AG04449 (cell line): ENCODE measurements at regions not wholly inside any gene's neighbourhood (a gene's known extent, or its start where the extent isn't known, plus 50 kb on each side); places are given as distances from the start of the nearest gene placed in this dataset.

Experiments used
- CTCF ChIA-PET: fragments of 350-600 bp; formaldehyde crosslinking; extraction: SDS; loops from one replicate; lab custom pipeline; 2021; ENCODE audit warnings: antibody characterized with exemption; lab: Yijun Ruan, JAX
- POLR2A ChIA-PET: fragments of 400-600, 350-600 bp; formaldehyde crosslinking; extraction: SDS; loops from one replicate; lab custom pipeline; 2020; ENCODE audit warnings: antibody characterized with exemption, inconsistent platforms; lab: Yijun Ruan, JAX
- DNase-seq: peaks from one replicate; pipeline ENCODE4 v3.0.0-alpha.2; 2010; ENCODE audit warnings: low read depth, low spot score
- H3K4me3 ChIP-seq: 2 replicates; pipeline ENCODE4 v1.5.1; 2011; ENCODE audit warnings: low read depth, mild to moderate bottlenecking, control low read depth, low read length
- CTCF ChIP-seq: IDR thresholded peaks from one replicate; pipeline ENCODE4 v1.5.1; 2011; ENCODE audit warnings: mild to moderate bottlenecking, moderate library complexity, low read length, control low read depth, inconsistent platforms; ENCODE audit not compliant: insufficient read depth; ENCODE audit errors: missing control alignments

DNA sequence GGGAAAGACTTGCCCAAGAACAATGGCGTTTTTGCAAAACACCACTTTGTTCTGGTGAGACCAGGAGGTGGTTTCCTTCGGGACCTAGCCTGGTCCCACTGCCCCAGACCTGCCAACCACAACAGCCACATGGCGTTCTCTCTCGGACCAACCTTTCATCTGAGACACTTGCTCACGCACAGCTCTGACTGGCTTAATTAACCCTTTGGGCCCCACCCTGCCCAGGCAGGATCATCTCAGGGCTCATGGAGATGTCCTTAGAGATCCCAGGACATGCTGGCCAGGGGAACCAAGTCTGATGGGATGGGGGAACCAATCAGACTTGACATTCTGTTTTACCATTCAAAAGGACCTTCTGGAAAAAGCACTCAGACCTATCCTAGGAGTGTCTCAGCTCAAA, 97.8 kb upstream of the SLC2A1 start:
- no peak for DNase-seq
- TF ChIP-seq CTCF = no peak
- ChIA-PET CTCF (interaction anchor here (1.2 kb wide), 1 partner anchor 22 kb away, joined by 4 read pairs; no protein-coding TSS in a partner anchor), POLR2A (no interaction called here)
- H3K4me3 ChIP-seq = no peak overlapping the region

GRCh38 chr1:43054961-43055360, 96.3 kb upstream of the SLC2A1 start:
- ChIA-PET CTCF (no interaction called here), POLR2A (no interaction called here)
- DNase-seq = no peak
- no peak overlapping the region for H3K4me3 ChIP-seq
- no peak for TF ChIP-seq CTCF

GRCh38 chr1:43052786-43053439, 94.2 kb upstream of the SLC2A1 start:
- no peak for DNase-seq
- CTCF ChIA-PET = interaction anchor here (0.7 to 1.8 kb wide), 6 partner anchors 14 to 139 kb away, joined by 3 to 6 read pairs (median 3); no protein-coding TSS in a partner anchor
- no peak for TF ChIP-seq CTCF
- POLR2A ChIA-PET = interaction anchor here (0.6 kb wide), 1 partner anchor 633 kb away, joined by 3 read pairs; no protein-coding TSS in a partner anchor
- no peak overlapping the region for H3K4me3 ChIP-seq

DNA sequence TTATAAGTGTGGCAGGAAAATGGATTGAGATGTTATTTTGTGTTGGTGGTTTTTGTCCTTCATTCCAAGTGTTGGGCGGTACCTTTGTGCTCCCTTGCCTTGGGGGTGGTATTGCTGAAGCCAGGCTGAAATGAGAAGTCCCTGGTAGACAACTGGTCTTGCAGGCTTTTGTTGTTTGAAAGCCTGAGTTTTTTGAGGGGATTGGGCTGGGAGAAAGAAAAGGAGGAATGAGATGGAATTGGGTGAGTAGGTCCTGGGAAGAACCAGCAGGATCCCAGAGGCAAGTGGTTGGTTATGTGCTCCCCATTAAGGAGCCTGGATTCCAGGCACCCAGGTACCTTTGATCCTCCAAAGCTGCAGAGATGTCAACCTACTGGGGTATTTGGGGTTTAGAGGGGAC, 93.7 kb upstream of the SLC2A1 start:
- CTCF ChIA-PET = interaction anchor here (0.8 to 1.8 kb wide), 4 partner anchors 13 to 121 kb away, joined by 3 to 6 read pairs (median 3); no protein-coding TSS in a partner anchor
- TF ChIP-seq CTCF = no peak
- POLR2A ChIA-PET = no interaction called here
- DNase-seq = no peak
- no peak overlapping the region for H3K4me3 ChIP-seq

DNA sequence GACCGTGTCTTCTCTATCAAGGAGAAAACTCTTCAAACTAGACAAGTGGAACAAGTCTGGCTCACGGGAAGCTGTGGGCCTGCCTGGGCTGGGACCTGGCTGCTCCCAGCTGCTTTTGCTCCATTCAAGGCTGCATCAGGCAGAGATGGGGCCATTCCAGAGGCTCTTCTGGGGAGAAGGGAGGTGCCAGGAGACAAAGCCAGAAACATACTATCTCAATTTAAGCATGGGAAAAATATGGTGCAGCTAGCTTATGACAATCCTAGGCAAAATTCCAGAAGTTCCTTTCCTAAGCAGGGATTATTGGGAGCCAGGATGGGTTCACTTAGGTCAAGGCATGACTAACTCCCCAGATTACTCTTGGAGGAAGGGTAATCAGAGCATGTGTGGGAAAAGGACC, 90.8 kb upstream of the SLC2A1 start:
- CTCF ChIA-PET = interaction anchor here (1.0 to 2.3 kb wide), 3 partner anchors 24 to 136 kb away, joined by 3 to 7 read pairs (median 5); no protein-coding TSS in a partner anchor
- POLR2A ChIA-PET = interaction anchor here (0.6 kb wide), 1 partner anchor 66 kb away, joined by 3 read pairs; no protein-coding TSS in a partner anchor
- no peak for DNase-seq

More for the DNA sequence above, 90.8 kb upstream of the SLC2A1 start:
- no peak for TF ChIP-seq CTCF
- H3K4me3 ChIP-seq = no peak overlapping the region
